Keratinocyte (primary cell): ENCODE measurements at regions not wholly inside any gene's neighbourhood (a gene's known extent, or its start where the extent isn't known, plus 50 kb on each side); places are given as distances from the start of the nearest gene placed in this dataset.

ENCODE experiments used
- CTCF ChIP-seq, 3 experiments: IDR thresholded peaks in 1 of 3; conservative IDR thresholded peaks in 1 of 3; optimal IDR thresholded peaks in 1 of 3; 2 replicates in 2 of 3; 3 replicates in 1 of 3; pipeline versions ENCODE3 to v1.5.1; 2011; ENCODE audit warnings: low read length in 3 of 3, mild to moderate bottlenecking in 3 of 3, moderate library complexity in 2 of 3, control low read depth in 1 of 3, inconsistent platforms in 1 of 3; ENCODE audit not compliant: insufficient read depth in 2 of 3; ENCODE audit errors: extremely low read depth in 1 of 3
- EZH2 ChIP-seq: IDR thresholded peaks from one replicate; pipeline ENCODE4 v1.6.1; 2012; ENCODE audit warnings: inconsistent platforms, mild to moderate bottlenecking, low read length, moderate library complexity

GRCh38 chr4:107318078-107318477 is 282.0 kb upstream of the DKK2 start:
- TF ChIP-seq CTCF (optimal IDR thresholded peaks at IDR 0.05 in 1 of 3, IDR thresholded peaks at IDR 0.05 in 1 of 3, conservative IDR thresholded peaks at IDR 0.05 in 1 of 3; ENCODE audit: extremely low read depth in 1 of 3, insufficient read depth in 2 of 3, low read length in 3 of 3) (no peak), EZH2 (no peak)
